ENCODE measurements at regions not wholly inside any gene's neighbourhood (a gene's known extent, or its start where the extent isn't known, plus 50 kb on each side); places are given as distances from the start of the nearest gene placed in this dataset.
A peak's percentile ranks its signal among the peaks of the same experiment; 100 is the strongest.
"Not testable (repeated sequence)": the region's sequence is repeated elsewhere in the genome, so short reads cannot be mapped to it uniquely, and the experiment has no call there.

- DNase-seq: no peak
- Histone ChIP-seq H3K79me2 (ENCODE audit: insufficient read depth, low read length) (no peaks in the 10 kb centered on the region), H3K27ac (ENCODE audit: low read depth in 1 of 2, low read length in 2 of 2) (no peak overlapping the region), H3K4me3 (replicated peaks in 1 of 3; ENCODE audit: low read depth in 2 of 3, low read length in 3 of 3) (no peak overlapping the region), H3K4me1 (ENCODE audit: control insufficient read depth in 1 of 2, insufficient read depth in 2 of 2, low read length in 2 of 2) (peaks cover 23 to 24% of the 10 kb centered on the region in 2 donors), H3K9me3 (replicated peaks in 1 of 2; ENCODE audit: control insufficient read depth in 1 of 2, insufficient read depth in 1 of 2, low read length in 2 of 2) (no peaks in the 10 kb centered on the region), H3K36me3 (replicated peaks in 1 of 2; ENCODE audit: control insufficient read depth in 1 of 2, insufficient read depth in 2 of 2, low read length in 2 of 2) (no peaks in the 10 kb centered on the region), H2AFZ (ENCODE audit: insufficient read depth, low read depth, low read length, poor library complexity, severe bottlenecking) (no peak overlapping the region), H3K27me3 (ENCODE audit: control insufficient read depth in 2 of 2, insufficient read depth in 2 of 2, low read length in 2 of 2) (no peaks in the 10 kb centered on the region), H4K20me1 (ENCODE audit: insufficient read depth, low read length) (no peaks in the 10 kb centered on the region), H3K4me2 (replicated peaks; ENCODE audit: extremely low read depth, low read length, poor library complexity, severe bottlenecking) (no peak overlapping the region), H3K9ac (ENCODE audit: insufficient read depth, low read length, poor library complexity, severe bottlenecking) (no peak overlapping the region)
- 92% methylated on average over 6 of the region's 7 CpGs for WGBS (ENCODE audit: insufficient coverage)
- peaks cover 30% of the 10 kb centered on the region for H3K4me1 Mint-ChIP-seq
- intact Hi-C loops (cut with micrococcal nuclease): no loop called here
- peak overlapping the region in 1 of 7 donors; percentile 24 for H3K27ac Mint-ChIP-seq
- H3K27me3 Mint-ChIP-seq (ENCODE audit: low read depth in 3 of 3): peaks cover 0 to 3% (median 1%) of the 10 kb centered on the region in 3 donors
- H3K36me3 Mint-ChIP-seq: peaks cover 2 to 4% of the 10 kb centered on the region in 2 donors
- TF ChIP-seq, protein P1, sequence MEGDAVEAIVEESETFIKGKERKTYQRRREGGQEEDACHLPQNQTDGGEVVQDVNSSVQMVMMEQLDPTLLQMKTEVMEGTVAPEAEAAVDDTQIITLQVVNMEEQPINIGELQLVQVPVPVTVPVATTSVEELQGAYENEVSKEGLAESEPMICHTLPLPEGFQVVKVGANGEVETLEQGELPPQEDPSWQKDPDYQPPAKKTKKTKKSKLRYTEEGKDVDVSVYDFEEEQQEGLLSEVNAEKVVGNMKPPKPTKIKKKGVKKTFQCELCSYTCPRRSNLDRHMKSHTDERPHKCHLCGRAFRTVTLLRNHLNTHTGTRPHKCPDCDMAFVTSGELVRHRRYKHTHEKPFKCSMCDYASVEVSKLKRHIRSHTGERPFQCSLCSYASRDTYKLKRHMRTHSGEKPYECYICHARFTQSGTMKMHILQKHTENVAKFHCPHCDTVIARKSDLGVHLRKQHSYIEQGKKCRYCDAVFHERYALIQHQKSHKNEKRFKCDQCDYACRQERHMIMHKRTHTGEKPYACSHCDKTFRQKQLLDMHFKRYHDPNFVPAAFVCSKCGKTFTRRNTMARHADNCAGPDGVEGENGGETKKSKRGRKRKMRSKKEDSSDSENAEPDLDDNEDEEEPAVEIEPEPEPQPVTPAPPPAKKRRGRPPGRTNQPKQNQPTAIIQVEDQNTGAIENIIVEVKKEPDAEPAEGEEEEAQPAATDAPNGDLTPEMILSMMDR (IDR thresholded peaks at IDR 0.05): no peak
- H3K4me3 Mint-ChIP-seq: no peak overlapping the region
- H3K9me3 Mint-ChIP-seq: peaks cover 4 to 9% (median 8%) of the 10 kb centered on the region in 7 donors
Observed at GRCh38 chr14:89667983-89668382, 250.9 kb upstream of the FOXN3 start.

GRCh38 chr14:89665300-89666081 is 248.5 kb upstream of the FOXN3 start:
- intact Hi-C loops (cut with micrococcal nuclease); DNase-seq; H3K27me3 Mint-ChIP-seq (ENCODE audit: low read depth in 3 of 3); H2AFZ ChIP-seq (ENCODE audit: insufficient read depth, low read depth, low read length, poor library complexity, severe bottlenecking); H3K27ac Mint-ChIP-seq; H3K9ac ChIP-seq (ENCODE audit: insufficient read depth, low read length, poor library complexity, severe bottlenecking); H3K9me3 Mint-ChIP-seq; H3K27ac ChIP-seq (ENCODE audit: low read depth in 1 of 2, low read length in 2 of 2); H3K4me3 Mint-ChIP-seq; H3K4me2 ChIP-seq (replicated peaks; ENCODE audit: extremely low read depth, low read length, poor library complexity, severe bottlenecking); H3K36me3 ChIP-seq (replicated peaks in 1 of 2; ENCODE audit: control insufficient read depth in 1 of 2, insufficient read depth in 2 of 2, low read length in 2 of 2); H3K4me3 ChIP-seq (replicated peaks in 1 of 3; ENCODE audit: low read depth in 2 of 3, low read length in 3 of 3); H3K27me3 ChIP-seq (ENCODE audit: control insufficient read depth in 2 of 2, insufficient read depth in 2 of 2, low read length in 2 of 2); H3K36me3 Mint-ChIP-seq; H4K20me1 ChIP-seq (ENCODE audit: insufficient read depth, low read length); H3K9me3 ChIP-seq (replicated peaks in 1 of 2; ENCODE audit: control insufficient read depth in 1 of 2, insufficient read depth in 1 of 2, low read length in 2 of 2); H3K79me2 ChIP-seq (ENCODE audit: insufficient read depth, low read length): not testable (repeated sequence)
- H3K4me1 ChIP-seq (ENCODE audit: control insufficient read depth in 1 of 2, insufficient read depth in 2 of 2, low read length in 2 of 2): peaks cover 14 to 15% of the 10 kb centered on the region in 2 donors
- H3K4me1 Mint-ChIP-seq: peaks cover 19% of the 10 kb centered on the region
- 100% methylated on average over 4 of the region's 7 CpGs for WGBS (ENCODE audit: insufficient coverage)
